ENCODE measurements at regions not wholly inside any gene's neighbourhood (a gene's known extent, or its start where the extent isn't known, plus 50 kb on each side); places are given as distances from the start of the nearest gene placed in this dataset.
"Not testable (repeated sequence)": the region's sequence is repeated elsewhere in the genome, so short reads cannot be mapped to it uniquely, and the experiment has no call there.

- DNase-seq (ENCODE audit: low read depth in 2 of 2, low spot score in 1 of 2), result no peak
Observed at GRCh38 chr10:8663131-8663530, 608.6 kb downstream of the GATA3 start.

DNA sequence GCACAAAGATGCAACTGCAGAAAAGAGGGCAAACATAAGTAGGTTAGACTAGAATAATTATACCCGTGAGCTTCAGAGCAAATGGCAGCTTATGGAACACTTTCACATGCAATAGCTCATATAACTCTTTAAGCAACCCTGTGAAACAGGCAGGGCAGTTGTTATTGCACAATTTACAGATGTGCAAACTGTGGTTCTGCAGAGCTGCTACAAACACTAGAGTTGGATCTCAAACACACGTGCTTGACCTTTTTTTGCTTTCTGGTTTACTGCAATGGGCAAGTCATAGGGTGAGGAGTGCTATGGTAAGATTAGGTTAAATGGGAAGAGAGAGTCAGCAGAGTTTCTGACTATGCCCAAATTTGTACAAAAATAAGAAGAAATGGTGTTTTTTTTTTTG, 610.8 kb downstream of the GATA3 start:
- DNase-seq (ENCODE audit: low read depth in 2 of 2, low spot score in 1 of 2), result no peak

- no peak for DNase-seq (ENCODE audit: low read depth in 2 of 2, low spot score in 1 of 2)
Observed at GRCh38 chr10:8670461-8670860, 616.0 kb downstream of the GATA3 start.

DNA sequence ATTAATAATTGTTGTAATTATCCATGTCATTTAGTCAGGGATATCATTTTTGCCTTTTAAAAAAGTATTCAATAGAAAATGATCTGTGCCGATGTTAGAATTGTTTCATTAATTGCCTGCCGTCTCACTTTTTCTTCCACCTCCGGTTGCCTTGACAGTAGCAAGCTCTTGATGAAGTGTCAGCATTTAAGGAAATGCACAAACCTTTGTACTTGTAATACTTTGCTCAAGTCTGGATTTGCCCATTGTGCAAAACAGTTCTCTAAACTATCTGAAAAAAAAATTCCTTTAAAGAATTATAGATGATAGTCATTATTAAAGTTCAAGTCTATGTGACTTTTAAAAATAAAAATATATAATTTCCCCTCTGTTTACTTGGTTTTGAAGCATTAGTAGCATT, 619.7 kb downstream of the GATA3 start:
- DNase-seq (ENCODE audit: low read depth in 2 of 2, low spot score in 1 of 2), result no peak

DNA sequence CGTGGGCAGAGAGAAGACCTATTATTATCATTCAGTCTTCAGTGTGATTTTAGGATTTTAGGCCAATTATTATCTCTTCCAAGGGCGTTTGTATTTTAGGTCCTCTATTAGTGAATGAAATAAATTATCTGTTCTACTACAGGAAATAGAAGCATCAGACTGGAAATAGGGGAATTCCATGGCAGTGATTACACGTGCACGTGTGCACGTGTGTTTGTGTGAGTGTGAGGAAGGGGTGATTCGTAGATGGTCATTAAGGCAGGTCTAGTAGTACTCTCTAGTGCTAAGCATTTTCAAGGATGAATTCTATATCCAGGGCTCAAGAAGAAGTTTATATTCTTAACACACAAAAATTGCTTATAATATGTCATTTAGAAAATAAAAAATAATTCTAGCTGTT, 623.2 kb downstream of the GATA3 start:
- DNase-seq (ENCODE audit: low read depth in 2 of 2, low spot score in 1 of 2), result no peak

GRCh38 chr10:8684916-8685315, 630.4 kb downstream of the GATA3 start:
- DNase-seq (ENCODE audit: low read depth in 2 of 2, low spot score in 1 of 2), result not testable (repeated sequence)

- DNase-seq (ENCODE audit: low read depth in 2 of 2, low spot score in 1 of 2), result no peak
Observed at GRCh38 chr10:8688881-8689280, 634.4 kb downstream of the GATA3 start.

- DNase-seq (ENCODE audit: low read depth in 2 of 2, low spot score in 1 of 2), result no peak
Observed at GRCh38 chr10:8691498-8692017, 637.1 kb downstream of the GATA3 start.

- not testable (repeated sequence) for DNase-seq (ENCODE audit: low read depth in 2 of 2, low spot score in 1 of 2)
Observed at GRCh38 chr10:8693635-8694034, 639.1 kb downstream of the GATA3 start.

DNA sequence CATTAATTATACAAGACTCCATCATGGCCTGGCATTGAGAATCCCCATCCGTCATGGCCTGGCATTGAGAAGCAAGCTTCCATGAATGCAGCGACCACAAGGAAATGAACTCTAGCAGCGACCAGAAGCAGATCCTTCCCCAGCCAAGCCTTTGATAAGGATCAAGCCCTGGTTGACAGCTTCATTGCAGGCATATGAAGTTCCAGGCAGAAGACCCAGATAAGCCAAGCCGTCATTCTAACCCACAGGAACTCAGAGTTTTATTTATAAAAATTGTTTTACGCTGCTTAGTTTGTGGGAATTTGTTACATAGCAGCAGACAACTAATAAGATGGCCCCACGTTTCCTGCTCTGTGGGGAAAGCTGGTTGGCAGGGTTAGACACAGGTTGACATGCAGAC, 642.3 kb downstream of the GATA3 start:
- DNase-seq (ENCODE audit: low read depth in 2 of 2, low spot score in 1 of 2), result no peak

- DNase-seq (ENCODE audit: low read depth in 2 of 2, low spot score in 1 of 2), result no peak
Observed at GRCh38 chr10:8700689-8701088, 646.2 kb downstream of the GATA3 start.

DNA sequence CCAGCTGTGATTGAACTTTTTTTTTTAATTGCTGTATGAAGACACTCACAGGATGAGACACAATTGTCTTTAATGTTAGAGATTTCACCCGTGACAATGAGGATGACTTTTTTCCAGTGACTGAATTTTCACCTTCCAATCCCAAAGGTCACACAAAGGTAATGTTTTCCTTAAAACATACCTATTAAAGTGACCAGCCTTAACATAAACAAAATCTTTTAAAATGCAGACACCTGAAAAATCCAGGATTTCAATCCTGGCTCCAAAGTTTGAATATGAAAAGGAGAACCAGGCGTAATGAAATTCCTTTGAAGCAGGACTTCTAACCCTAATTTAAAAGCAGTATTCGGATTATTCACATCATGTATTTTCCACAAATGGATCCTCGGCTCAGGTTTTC, 647.7 kb downstream of the GATA3 start:
- DNase-seq (ENCODE audit: low read depth in 2 of 2, low spot score in 1 of 2), result no peak

DNA sequence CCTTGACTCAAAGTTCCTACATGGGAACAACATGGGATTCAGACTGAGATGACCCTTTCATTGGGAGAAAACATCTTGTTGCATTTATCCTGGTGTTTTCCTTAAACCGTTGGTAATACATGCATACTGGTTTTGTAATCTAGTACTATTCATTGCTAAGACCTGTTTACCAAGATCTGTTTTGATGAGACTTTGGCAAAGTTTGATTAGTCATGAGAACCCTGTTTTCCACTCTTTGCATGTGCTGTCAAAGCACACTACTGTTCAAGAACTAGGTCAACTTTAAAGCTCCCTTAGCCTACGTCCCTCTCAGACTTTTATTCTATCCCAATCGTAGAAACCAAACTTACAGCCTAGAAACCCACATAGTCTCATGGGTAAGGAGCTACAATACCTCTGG, 650.9 kb downstream of the GATA3 start:
- DNase-seq (ENCODE audit: low read depth in 2 of 2, low spot score in 1 of 2), result no peak

- DNase-seq (ENCODE audit: low read depth in 2 of 2, low spot score in 1 of 2), result no peak
Observed at GRCh38 chr10:8712656-8713055, 658.2 kb downstream of the GATA3 start.

GRCh38 chr10:8719971-8720370, 665.5 kb downstream of the GATA3 start:
- no peak for DNase-seq (ENCODE audit: low read depth in 2 of 2, low spot score in 1 of 2)

- no peak for DNase-seq (ENCODE audit: low read depth in 2 of 2, low spot score in 1 of 2)
Observed at GRCh38 chr10:8721650-8722049, 667.2 kb downstream of the GATA3 start.

GRCh38 chr10:8722835-8723234, 668.3 kb downstream of the GATA3 start:
- DNase-seq (ENCODE audit: low read depth in 2 of 2, low spot score in 1 of 2), result no peak

DNA sequence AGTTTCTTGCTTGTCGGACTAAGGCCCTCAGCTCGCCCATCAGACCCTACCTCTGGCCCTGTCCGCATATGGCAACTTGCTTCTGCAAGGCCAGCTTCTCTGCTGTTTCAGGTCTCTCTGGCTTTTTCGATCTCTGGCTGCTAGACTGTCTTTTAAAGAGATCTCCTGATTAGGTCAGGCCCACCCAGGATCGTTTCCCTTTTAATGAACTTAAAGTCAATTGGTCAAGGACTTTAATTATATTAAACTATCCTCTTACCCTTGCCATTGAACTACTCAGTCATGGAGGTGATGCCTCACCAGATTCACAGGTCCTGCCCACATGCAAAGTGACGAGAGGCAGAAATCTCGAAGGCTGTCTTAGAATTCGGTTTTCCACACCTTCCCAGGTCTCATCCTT, 670.9 kb downstream of the GATA3 start:
- no peak for DNase-seq (ENCODE audit: low read depth in 2 of 2, low spot score in 1 of 2)

DNA sequence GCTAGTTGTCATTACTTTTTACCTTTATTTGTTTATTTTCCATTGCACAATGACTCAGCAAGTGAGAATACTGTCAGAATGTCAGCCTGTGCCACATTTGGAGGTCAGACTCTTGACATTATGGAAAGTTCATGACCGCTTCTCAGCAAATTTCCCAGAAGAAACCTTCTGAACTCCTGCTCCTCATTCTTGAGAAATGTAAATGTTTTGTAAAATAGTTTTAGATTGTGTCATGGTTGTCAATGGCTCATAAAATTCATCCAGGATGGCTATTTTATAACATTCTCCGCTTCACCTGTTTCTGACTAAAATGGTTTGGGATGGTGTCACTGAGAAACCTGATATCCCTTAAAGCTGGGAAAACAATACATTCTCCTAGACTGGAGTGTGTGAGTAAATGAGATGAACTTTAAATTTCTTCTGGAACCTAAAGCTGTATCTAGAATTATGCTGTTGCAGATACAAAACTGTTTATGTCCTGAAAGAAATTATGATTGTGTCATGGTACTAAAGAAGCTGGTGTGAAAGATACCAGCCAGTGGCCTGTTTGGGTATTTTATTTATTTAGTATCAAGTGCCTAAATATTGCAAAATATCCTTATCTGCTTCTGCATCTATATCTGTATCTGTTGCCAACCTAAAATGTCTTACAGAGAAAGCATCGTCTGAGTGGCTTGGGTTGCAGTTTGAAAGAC, 671.7 kb downstream of the GATA3 start:
- no peak for DNase-seq (ENCODE audit: low read depth in 2 of 2, low spot score in 1 of 2)

GRCh38 chr10:8726779-8727084, 672.2 kb downstream of the GATA3 start:
- no peak for DNase-seq (ENCODE audit: low read depth in 2 of 2, low spot score in 1 of 2)

DNA sequence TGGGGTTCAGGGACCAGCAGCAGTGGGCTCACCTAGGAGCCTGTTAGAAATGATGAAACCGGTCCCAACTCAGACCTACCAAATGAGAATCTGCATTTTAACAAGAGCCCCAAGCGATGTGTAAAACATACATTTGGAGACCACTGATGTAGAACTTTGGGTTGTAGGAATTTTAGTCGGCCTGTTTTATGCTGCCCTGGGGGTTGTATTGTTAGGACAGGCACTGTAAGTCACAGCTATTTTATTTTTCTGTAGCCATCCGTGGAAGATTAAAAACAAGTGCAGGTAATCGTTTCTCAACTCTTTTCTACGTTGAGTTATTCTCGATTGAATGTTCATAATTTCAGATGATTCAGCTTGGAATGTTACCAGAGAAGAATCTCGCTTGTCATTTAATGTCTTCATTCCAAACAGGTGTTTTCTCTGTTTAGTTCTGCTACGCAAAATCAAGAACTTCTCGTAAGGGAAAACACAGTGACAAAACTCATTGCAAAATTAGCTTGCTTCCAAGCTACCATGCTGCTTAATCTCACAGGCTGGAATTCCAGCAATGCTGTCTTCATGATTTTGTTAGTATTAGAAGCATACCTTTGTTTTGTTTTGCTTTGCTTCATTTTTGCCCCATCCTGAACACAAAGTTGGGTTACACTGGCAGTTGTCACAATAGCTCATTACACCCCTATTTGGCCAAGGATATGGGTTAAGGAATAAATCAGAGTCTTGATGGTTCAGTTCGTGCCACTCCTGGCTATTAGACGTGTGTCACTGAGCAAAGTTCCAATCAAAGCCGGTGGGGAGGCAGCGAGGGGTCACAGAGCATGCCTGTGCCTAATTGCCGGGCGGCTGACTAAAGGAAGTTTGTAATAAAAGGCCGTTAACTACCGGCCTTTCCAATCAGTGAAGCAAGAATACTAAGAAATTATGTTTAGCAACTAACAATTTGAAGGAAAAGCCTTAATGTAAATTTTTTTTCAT, 676.9 kb downstream of the GATA3 start:
- no peak for DNase-seq (ENCODE audit: low read depth in 2 of 2, low spot score in 1 of 2)

- no peak for DNase-seq (ENCODE audit: low read depth in 2 of 2, low spot score in 1 of 2)
Observed at GRCh38 chr10:8738987-8739386, 684.5 kb downstream of the GATA3 start.
